ENCODE measurements at regions not wholly inside any gene's neighbourhood (a gene's known extent, or its start where the extent isn't known, plus 50 kb on each side); places are given as distances from the start of the nearest gene placed in this dataset.

DNA sequence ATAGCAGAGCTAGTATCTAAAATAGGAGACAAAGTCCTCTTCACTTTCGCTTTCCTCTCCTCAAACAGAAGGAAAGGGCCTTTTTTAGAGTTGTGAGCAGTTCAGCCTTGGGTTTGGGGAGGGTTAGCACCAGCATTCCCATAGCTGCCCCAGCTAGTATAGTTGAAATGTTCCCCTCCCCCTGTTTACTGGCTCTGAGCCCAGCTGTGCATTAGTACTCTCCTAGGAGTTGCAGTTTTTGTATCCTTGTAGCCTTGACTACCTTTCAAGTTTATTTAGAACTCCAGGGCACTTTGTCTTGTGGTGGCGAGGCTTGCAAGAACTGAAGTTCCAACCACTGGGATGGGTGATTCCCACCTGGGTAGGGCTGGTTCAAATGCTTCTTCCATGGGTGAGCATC is 245.1 kb upstream of the NAALADL2 start:
- Histone ChIP-seq H3K27me3 (no peaks in the 10 kb centered on the region), H3K4me3 (no peak overlapping the region), H3K27ac (no peak overlapping the region), H3K36me3 (no peaks in the 10 kb centered on the region), H3K9me3 (no peaks in the 10 kb centered on the region), H3K4me1 (no peaks in the 10 kb centered on the region)
- TF ChIP-seq POLR2A (IDR thresholded peaks at IDR 0.05) (no peak), CTCF (IDR thresholded peaks at IDR 0.05 in 4 of 5, conservative IDR thresholded peaks at IDR 0.05 in 1 of 5) (no peak)
- ATAC-seq: no peak
- intact Hi-C loops (cut with DNase I; ENCODE audit: low total_unique reads): no loop called here
- DNase-seq: no peak
- in situ Hi-C loops (cut with MboI; ENCODE audit: low sequenced_read_pairs in 4 of 4): no loop called here

DNA sequence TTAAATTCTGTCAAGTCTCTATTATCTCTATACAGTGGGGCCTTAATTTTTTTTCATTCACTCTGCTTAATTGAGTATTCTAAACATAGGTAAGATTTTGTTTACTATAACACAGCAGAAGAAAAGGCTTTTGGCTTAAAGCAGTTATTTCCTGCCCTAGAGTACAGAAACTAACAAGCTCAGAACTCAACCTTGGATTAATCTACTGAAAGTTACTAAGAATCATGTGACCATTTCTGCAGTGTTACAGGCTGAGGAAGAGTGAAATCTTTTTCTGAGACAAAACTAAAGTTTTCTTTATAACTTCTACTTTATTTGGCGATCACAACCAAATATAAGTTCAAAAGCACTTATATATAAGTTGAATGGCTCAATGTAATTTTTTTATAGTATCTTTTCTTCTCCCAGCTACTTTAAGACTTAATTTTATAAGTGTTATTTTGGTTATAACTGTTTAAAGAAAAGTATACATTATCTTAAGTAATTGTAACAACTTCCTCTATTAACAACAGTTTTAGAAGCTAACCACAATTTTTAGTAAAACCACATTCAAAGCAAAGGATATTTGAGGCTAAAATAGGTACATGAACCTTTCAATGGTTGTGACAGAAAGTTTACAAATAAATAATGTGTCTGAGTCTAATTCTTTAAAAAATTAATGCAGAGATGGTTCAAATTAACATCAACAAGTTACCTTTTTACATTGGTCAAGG is 240.6 kb upstream of the NAALADL2 start:
- Histone ChIP-seq H3K9me3 (no peaks in the 10 kb centered on the region), H3K36me3 (no peaks in the 10 kb centered on the region), H3K4me3 (no peak overlapping the region), H3K4me1 (no peaks in the 10 kb centered on the region), H3K27ac (no peak overlapping the region), H3K27me3 (no peaks in the 10 kb centered on the region)
- TF ChIP-seq POLR2A (IDR thresholded peaks at IDR 0.05): no peak
- TF ChIP-seq CTCF (IDR thresholded peaks at IDR 0.05 in 4 of 5, conservative IDR thresholded peaks at IDR 0.05 in 1 of 5): no peak
- intact Hi-C loops (cut with DNase I; ENCODE audit: low total_unique reads) (no loop called here), in situ Hi-C loops (cut with MboI; ENCODE audit: low sequenced_read_pairs in 4 of 4) (no loop called here)
- DNase-seq (no peak), ATAC-seq (no peak)

DNA sequence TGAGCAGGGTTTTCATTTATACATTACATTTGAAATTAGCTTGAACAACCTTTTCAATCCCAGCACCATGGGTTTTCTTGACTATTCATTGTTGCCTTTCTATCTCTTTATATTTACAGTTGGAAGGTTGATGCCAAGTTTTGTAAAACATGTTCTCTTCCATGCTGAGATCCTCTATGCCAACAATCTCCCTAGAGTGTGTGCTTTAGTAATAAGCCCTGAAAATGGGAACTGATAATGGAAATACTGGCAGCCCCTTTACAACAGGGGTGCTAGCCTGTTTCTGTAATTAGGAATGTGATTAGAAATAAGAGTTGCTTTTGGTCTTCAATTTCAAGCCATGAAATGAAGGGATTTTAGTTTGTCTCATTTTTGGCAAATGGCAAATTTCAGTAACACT is 239.9 kb upstream of the NAALADL2 start:
- H3K4me1 ChIP-seq: no peaks in the 10 kb centered on the region
- in situ Hi-C loops (cut with MboI; ENCODE audit: low sequenced_read_pairs in 4 of 4): no loop called here
- no peaks in the 10 kb centered on the region for H3K9me3 ChIP-seq
- DNase-seq: no peak
- intact Hi-C loops (cut with DNase I; ENCODE audit: low total_unique reads): no loop called here
- TF ChIP-seq POLR2A (IDR thresholded peaks at IDR 0.05) (no peak), CTCF (IDR thresholded peaks at IDR 0.05 in 4 of 5, conservative IDR thresholded peaks at IDR 0.05 in 1 of 5) (no peak)
- no peak overlapping the region for H3K27ac ChIP-seq
- no peaks in the 10 kb centered on the region for H3K36me3 ChIP-seq
- H3K27me3 ChIP-seq: no peaks in the 10 kb centered on the region
- no peak overlapping the region for H3K4me3 ChIP-seq
- ATAC-seq: no peak

DNA sequence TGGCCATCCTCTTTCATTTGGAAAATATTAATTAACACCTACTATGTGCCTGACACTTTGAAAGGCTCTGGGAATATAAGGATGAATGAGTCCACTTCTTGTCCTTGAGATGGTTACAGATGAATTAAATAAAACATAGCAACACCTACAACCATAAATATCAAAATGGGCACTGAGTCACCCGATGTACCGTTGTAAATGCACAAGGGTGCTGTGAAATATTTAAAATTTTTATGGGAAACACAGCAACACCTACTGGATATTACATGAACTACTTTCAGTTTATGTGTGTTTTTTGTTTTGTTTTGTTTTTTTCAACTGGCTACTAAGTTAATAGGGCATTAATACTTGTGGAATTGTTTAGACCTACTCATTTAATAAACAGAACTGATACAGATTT is 239.0 kb upstream of the NAALADL2 start:
- intact Hi-C loops (cut with DNase I; ENCODE audit: low total_unique reads): no loop called here
- Histone ChIP-seq H3K27me3 (no peaks in the 10 kb centered on the region), H3K36me3 (no peaks in the 10 kb centered on the region), H3K4me3 (no peak overlapping the region), H3K27ac (no peak overlapping the region), H3K9me3 (no peaks in the 10 kb centered on the region), H3K4me1 (no peaks in the 10 kb centered on the region)
- in situ Hi-C loops (cut with MboI; ENCODE audit: low sequenced_read_pairs in 4 of 4): no loop called here
- DNase-seq: no peak
- no peak for ATAC-seq
- TF ChIP-seq POLR2A (IDR thresholded peaks at IDR 0.05) (no peak), CTCF (IDR thresholded peaks at IDR 0.05 in 4 of 5, conservative IDR thresholded peaks at IDR 0.05 in 1 of 5) (no peak)

Measured in gastrocnemius medialis (tissue), 4 donors.